Limb (tissue), 2 donors: ENCODE measurements at regions not wholly inside any gene's neighbourhood (a gene's known extent, or its start where the extent isn't known, plus 50 kb on each side); places are given as distances from the start of the nearest gene placed in this dataset.

Source experiments
- DNase-seq, 2 donors: peaks; one replicate each; pipeline ENCODE4 v3.0.0-alpha.2; 2016; ENCODE audit errors: extremely low spot score in 2 of 2

DNA sequence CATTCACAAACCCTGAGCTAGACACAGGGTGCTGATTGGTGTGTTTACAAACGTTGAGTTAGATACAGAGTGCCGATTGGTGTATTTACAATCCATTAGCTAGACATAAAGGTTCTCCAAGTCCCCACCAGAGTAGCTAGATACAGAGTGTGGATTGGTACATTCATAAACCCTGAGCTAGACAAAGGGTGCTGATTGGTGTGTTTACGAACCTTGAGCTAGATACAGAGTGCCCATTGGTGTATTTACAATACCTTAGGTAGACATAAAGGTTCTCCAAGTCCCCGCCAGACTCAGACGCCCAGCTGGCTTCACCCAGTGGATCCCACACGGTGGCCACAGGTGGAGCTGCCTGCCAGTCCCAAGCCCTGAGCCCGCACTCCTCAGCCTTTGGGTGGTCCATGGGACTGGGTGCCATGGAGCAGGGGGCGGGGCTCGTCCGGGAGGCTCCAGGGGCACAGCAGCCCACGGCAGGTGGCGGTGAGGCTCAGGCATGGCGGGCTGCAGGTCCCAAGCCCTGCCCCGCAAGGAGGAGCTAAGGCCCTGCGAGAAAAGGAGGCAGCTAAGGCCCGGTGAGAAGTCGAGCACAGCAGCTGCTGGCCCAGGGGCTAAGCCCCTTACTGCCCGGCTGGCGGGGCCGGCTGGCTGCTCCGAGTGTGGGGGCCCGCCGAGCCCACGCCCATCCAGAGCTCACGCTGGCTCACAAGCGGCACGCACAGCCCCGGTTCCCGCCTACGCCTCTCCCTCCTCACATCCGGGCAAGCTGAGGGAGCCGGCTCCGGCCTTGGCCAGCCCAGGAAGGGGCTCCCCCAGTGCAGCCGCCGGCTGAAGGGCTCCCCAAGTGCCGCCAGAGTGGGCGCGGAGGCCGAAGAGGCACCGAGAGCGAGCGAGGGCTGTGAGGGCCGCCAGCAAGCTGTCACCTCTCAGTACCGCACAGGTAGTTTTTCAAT is 1039.2 kb upstream of the CDH9 start:
- no peak for DNase-seq

DNA sequence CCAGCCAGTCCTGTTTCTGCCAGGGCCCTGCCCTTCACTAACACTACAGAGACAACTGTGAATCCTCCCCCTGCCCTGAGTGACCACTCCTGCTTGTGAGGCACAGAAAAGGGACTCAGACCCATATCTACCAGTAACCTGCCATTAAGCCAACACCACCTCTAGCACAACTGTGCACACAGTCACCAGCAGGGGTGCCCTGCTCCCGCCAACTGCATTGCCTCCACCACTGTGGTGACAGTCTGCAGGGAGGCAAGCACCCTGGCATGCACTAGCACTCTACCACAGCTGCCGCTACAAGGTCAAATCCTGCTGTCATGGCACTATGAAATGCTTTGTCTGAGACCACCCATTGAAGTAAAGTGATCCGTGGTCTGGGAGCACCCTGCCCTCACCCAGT is 1028.5 kb upstream of the CDH9 start:
- no peak for DNase-seq

DNA sequence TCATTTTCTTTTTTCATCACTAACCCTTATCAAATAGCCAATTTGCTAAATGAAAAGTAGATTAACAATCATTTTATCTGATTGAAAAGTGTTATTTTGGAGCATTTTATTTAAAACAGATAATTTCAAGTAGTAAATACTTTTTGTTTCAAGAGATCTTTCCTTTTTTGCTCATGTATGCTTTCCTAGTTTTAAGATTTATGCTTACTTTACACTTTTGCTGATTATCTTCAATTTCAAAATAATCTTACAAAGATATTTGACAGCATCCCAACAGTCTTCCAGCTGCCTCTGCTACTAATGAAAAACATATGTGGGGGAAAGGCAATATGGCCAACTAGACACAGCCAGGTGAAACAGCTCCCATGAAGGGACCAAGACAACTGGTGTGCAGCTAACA is 1027.3 kb upstream of the CDH9 start:
- DNase-seq, result no peak

- DNase-seq, result no peak
These were observed 1008.2 kb upstream of the CDH9 start for GRCh38 chr5:28046596-28046995.

- no peak for DNase-seq
These were observed 989.5 kb upstream of the CDH9 start for GRCh38 chr5:28027851-28028250.

DNA sequence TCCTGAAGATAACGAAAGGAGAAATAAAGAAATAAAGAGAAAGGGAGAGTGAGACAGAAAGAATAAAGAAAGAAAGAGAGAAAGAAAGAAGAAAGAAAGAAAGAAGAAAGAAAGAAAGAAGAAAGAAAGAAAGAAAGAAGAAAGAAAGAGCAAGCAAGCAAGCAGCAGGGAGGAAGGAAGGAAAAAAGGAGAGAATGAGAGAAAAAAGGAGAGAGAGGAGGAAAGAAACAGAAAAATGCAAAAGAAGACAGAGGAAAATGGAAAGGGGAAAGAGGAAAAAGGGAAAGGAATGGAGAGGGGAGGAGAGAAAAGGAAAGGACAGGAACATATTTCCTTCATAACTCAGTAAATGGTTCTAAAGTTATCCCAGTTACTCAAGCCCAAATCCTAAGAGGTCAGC is 978.8 kb upstream of the CDH9 start:
- no peak for DNase-seq

- no peak for DNase-seq
These were observed 976.4 kb upstream of the CDH9 start for GRCh38 chr5:28014779-28015178.

GRCh38 chr5:28012538-28012937 is 974.2 kb upstream of the CDH9 start:
- DNase-seq, result no peak

GRCh38 chr5:28009576-28009975 is 971.2 kb upstream of the CDH9 start:
- DNase-seq, result no peak

- no peak for DNase-seq
These were observed 958.3 kb upstream of the CDH9 start for GRCh38 chr5:27996665-27997064.

DNA sequence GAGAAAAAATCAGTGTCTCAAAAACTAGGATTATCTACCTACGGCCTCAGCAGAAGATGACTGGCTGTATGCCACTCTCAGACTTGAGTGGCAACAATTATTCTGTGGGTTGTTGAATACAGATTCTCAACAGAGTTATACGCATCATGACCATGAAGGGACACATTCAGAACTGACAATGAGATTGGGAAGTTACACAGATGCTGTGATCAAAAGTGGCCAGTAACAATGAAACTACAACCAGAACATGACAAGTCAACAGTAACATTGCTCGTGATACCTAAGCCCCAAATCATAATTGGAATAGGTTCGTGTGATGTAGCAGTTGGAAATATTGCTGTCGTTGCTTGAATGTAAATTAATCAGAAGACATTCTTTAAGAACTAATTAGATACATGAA is 957.5 kb upstream of the CDH9 start:
- DNase-seq, result no peak

DNA sequence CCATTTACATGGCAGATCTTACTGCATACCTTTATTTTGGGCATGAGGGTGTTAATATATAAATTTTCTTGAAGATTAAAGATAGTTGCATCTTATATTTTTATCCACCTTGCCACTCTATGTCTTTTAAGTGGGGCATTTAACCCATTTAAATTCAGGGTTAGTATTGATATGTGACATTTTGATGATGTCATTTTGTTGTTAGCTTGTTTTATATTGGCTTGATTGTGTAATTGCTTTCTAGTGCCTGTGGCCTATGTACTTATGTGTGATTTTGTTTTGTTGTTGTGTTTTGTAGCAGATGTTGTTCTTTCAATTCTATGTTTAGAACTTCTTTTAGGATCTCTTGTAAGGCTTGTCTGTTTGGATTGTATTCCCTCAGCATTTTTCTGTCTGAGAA is 939.9 kb upstream of the CDH9 start:
- DNase-seq, result no peak

DNA sequence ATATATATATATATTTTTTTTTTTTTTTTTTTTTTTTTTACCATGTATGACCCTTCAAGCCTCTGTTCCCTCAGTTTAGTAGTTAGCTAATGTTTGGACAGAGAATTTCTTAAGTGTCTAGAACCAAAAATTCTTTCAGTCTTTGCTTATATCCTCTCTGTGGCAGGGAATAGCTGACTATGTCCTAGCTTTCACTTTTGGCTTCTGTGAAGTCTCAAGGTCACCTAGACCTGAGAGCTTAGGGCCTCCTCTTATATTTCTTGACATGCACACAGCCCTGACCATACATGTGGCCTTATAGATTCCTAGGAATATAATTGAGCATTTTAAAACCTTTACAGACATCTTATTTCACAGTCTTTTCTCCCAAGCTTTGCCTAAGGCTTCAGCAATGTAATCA is 930.8 kb upstream of the CDH9 start:
- no peak for DNase-seq

DNA sequence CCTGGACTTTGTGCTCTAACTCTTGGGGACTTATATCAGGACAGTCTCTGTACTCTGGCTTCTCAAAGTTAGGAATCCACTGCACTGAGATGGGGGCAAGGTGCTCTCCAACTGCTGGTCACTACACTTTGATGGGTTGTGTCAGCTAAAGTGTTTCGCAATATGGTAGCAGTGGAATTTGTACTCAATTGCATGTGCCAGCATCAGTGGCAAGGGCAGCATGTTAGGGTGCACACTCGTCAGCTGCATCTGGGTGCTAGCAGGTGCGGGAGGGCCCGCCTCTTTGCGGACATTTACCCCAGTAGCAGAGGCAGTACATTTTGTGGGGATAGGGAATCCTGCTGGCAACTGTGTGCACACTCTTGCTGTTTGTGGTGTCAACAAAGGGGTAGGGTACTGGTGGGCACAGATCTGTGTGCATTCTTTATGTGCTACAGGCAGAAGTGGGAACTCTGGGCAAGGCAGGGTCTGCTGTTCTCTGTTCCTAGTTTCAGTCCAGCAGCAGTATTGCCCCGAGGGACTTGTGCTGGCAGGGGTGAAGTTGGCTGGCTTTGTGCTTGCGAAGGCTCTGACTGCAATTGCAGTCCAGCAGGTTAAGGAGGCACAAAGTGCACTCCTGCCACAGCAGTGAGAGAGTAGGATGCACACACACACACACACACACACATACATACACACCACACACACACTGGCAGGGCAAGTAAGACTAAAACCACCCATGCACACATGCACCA is 924.8 kb upstream of the CDH9 start:
- no peak for DNase-seq

GRCh38 chr5:27962198-27962597 is 923.8 kb upstream of the CDH9 start:
- DNase-seq, result no peak

DNA sequence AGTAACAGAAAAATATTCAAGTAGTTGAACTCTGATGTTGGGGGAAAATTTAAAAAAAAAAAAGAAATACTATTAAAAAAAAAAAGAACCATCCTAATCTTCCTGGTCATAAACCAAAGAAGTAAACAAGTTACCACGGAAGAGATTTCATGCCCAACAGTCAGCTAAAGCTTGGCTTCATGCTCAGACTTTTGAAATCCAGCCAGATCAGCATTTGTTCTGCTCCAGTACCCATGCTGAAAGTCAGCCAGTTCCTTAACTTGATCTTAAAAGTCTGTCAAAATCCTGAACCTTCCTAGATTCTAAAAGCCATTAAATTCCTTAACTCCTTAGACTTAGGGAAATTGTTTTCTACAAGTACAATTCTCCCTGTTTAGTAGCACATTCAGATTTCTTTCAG is 908.7 kb upstream of the CDH9 start:
- no peak for DNase-seq

GRCh38 chr5:27944471-27944870 is 906.1 kb upstream of the CDH9 start:
- DNase-seq, result no peak

- no peak for DNase-seq
These were observed 900.6 kb upstream of the CDH9 start for GRCh38 chr5:27938989-27939388.

DNA sequence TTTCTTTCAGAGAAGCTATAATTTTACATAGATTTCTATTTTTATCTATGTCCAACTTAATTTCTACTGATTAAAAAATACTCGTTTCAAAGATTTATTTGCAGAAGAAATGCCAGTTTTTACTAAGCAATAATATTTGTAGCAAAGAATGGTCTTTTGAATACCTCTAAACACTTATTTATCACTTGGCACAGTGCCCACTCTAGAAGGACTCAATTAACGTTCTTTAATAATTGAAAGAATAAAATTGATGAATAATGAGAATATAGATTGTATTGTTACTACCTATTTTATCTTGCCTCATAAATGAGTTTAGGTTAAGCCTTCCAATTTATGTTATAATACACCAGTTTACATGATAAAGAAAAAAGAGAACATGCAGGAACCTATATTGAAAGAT is 889.7 kb upstream of the CDH9 start:
- DNase-seq, result no peak

DNA sequence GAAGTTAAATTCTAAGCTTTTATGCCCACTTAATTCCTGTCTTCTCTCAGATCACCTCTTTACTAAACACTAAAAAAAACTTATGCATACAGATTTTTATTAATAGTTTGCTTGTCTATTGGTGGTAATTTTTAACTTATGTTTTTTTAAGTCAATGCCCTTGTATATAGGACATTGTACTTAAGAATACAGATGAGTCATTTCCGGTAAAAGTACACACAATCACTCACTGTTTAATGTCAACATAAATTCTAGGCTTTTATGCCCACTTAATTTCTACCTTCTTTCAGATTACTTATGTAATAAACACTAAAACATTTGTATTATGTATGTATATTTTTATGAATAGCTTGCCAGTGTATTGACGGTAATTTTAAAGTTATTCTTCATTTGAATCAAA is 872.8 kb upstream of the CDH9 start:
- DNase-seq, result no peak

- DNase-seq, result no peak
These were observed 870.0 kb upstream of the CDH9 start for GRCh38 chr5:27908341-27908740.

DNA sequence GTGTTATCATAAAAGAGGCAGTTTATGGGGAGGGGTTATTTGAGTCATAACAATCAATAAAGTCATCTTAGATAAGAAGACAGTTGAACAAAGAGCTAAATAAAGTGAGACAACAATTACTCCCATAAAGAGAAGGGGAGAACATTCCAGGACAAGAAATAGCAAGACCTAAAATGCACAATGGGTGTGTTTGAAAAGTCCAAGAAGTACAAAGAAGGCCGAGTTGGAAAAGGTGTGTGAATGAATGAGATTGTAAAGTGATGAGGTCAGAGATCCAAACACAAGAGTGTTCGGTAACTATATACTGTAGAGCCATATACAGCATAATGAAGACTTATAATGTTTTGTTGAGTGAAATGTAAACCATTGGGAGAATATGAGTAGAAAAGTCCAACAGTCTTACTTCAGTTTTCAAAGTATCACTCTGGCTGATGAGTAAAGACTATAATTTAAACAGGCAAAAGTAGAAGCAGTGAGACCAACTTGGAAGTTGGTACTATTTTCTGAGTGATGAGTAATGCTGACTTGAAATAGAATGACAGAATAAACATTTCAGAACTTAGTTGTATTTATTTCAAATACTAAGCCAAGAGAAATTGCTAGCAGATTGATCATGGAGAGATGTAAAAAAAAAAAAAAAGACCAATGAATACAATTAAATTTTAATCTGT is 868.7 kb upstream of the CDH9 start:
- DNase-seq, result no peak
